ENCODE measurements at regions not wholly inside any gene's neighbourhood (a gene's known extent, or its start where the extent isn't known, plus 50 kb on each side); places are given as distances from the start of the nearest gene placed in this dataset.

GRCh38 chr15:88998980-88999713 lies 86.0 kb upstream of the MFGE8 start:
- no peak for TF ChIP-seq CTCF (optimal IDR thresholded peaks at IDR 0.05 in 1 of 3, IDR thresholded peaks at IDR 0.05 in 1 of 3, conservative IDR thresholded peaks at IDR 0.05 in 1 of 3; ENCODE audit: extremely low read depth in 1 of 3, insufficient read depth in 2 of 3, low read length in 3 of 3)
- TF ChIP-seq EZH2 (IDR thresholded peaks at IDR 0.05; ENCODE audit: low read length): no peak

Measured in keratinocyte (primary cell).